ENCODE measurements at regions not wholly inside any gene's neighbourhood (a gene's known extent, or its start where the extent isn't known, plus 50 kb on each side); places are given as distances from the start of the nearest gene placed in this dataset.
A peak's percentile ranks its signal among the peaks of the same experiment; 100 is the strongest.

DNA sequence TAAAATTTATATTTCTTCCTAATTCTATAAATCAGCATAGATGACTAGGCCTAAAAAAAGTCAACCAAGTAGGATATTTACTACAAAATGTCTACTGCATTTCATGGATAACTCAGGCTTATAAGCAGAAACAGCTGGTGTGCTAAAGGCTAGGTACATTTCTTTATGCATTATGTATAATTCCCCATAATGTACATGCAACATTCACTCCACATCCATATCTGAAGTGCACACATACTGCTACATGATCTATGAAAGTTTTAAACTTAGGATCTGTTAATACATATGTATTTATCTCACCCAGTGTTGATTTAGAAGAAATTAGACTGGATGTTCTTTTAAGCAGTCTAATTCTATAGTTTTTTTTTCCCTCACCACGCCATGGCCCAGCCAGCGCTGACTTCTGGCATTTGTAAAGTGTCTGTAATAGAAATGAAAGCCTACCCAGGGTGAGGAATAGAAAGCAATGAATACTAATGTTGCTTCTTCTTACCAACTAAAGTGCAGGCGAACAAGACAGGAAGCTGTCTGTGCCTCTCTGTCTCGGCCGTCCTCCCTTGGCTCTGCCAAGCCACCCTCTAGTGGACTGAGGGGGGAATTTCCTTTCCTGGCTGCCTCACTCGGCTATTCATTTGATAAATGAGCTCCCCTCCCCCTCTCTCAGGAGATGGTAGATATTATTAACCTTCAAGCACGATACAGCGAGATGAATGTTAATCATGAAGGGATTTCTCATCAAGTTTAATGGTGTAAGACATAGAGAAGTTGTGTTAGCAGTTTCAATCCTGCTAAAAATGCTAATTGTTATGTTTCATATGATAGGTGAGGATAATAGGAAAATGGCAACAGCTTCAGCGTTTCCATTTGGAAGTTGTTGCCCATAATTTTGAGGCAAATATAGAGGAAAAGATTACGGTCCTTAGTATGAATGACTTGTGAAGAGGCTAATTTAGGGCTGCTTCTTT is 384.5 kb downstream of the MTX2 start:
- DNase-seq (ENCODE audit: low spot score) = peak; percentile 79
- Histone ChIP-seq H3K27ac (ENCODE audit: low read depth, low read length, poor library complexity, severe bottlenecking) (no peak overlapping the region), H3K9me2 (ENCODE audit: insufficient read depth, low read length) (no peaks in the 10 kb centered on the region), H2AFZ (ENCODE audit: low read length) (peak overlapping the region; percentile 87), H3K4me2 (ENCODE audit: low read length) (peak overlapping the region; percentile 38; the same call in 1 of the 2 replicates), H3K36me3 (ENCODE audit: insufficient read depth, low read length) (no peaks in the 10 kb centered on the region), H4K20me1 (ENCODE audit: insufficient read depth, low read length) (no peaks in the 10 kb centered on the region), H3K4me3 (ENCODE audit: low read depth, low read length, poor library complexity, severe bottlenecking) (no peak overlapping the region), H3K4me1 (ENCODE audit: insufficient read depth, low read length, poor library complexity, severe bottlenecking) (peaks cover 10% of the 10 kb centered on the region), H3K79me2 (ENCODE audit: insufficient read depth, low read depth, low read length) (no peaks in the 10 kb centered on the region), H3K9me3 (ENCODE audit: low read length) (no peaks in the 10 kb centered on the region)
- ChIA-PET POLR2A (interaction anchor here (0.5 to 1.0 kb wide), 5 partner anchors 22 to 522 kb away, joined by 3 to 5 read pairs (median 3); no protein-coding TSS in a partner anchor), CTCF (ENCODE audit: unreplicated experiment) (interaction anchor here (0.6 kb wide), 1 partner anchor 276 kb away, joined by 3 read pairs; no protein-coding TSS in a partner anchor)
- no peak for TF ChIP-seq EZH2phosphoT487 (IDR thresholded peaks at IDR 0.05; ENCODE audit: borderline replicate concordance, low read depth, low read length)
- TF ChIP-seq, protein P1, sequence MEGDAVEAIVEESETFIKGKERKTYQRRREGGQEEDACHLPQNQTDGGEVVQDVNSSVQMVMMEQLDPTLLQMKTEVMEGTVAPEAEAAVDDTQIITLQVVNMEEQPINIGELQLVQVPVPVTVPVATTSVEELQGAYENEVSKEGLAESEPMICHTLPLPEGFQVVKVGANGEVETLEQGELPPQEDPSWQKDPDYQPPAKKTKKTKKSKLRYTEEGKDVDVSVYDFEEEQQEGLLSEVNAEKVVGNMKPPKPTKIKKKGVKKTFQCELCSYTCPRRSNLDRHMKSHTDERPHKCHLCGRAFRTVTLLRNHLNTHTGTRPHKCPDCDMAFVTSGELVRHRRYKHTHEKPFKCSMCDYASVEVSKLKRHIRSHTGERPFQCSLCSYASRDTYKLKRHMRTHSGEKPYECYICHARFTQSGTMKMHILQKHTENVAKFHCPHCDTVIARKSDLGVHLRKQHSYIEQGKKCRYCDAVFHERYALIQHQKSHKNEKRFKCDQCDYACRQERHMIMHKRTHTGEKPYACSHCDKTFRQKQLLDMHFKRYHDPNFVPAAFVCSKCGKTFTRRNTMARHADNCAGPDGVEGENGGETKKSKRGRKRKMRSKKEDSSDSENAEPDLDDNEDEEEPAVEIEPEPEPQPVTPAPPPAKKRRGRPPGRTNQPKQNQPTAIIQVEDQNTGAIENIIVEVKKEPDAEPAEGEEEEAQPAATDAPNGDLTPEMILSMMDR (conservative IDR thresholded peaks at IDR 0.05; ENCODE audit: low read length) = peak; percentile 85
- BruUV-seq (replicated peaks) = no TSS peak
- intact Hi-C loops (cut with micrococcal nuclease; ENCODE audit: unreplicated experiment) = loop anchor here (2.0 to 10.0 kb wide), 3 partner anchors 159 to 491 kb away; no protein-coding TSS in a partner anchor

DNA sequence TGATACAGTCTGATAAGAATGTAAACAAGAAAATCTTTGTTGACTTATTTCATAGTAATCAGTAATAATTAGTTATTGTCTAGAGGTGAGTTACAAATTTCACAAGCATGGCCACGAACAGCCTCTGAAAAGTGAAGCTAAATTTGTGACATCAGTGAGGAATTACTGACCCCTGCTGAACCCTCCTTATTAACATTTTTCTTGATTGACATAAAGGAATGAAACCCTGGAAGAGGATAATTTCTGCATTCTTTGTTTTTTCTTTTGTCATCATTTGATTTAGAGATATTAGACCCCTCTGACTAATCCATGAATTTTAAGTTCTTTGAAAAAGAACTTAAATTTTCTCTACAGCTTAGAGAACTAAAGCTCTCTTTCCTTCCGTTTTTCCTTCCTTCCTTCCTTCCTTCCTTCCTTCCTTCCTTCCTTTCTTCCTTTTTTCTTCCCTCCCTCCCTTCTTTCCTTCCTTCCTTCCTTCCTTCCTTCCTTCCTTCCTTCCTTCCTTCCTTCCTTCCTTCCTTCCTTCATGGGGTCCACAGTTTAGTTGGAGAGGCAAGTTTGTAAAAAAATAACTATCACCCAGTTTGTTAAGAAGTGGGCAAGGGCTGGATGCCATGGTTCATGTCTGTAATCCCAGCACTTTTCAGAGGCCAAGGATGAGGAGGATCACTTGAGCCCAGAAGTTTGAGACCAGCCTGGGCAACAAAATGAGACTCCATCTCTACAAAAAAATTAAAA is 387.0 kb downstream of the MTX2 start:
- ChIA-PET CTCF (ENCODE audit: unreplicated experiment) (no interaction called here), POLR2A (interaction anchor here (0.6 to 0.7 kb wide), 3 partner anchors 209 to 1180 kb away, joined by 4 read pairs; no protein-coding TSS in a partner anchor)
- no peak overlapping the region for H3K4me2 ChIP-seq (ENCODE audit: low read length)
- H3K4me1 ChIP-seq (ENCODE audit: insufficient read depth, low read length, poor library complexity, severe bottlenecking) = peaks cover 10% of the 10 kb centered on the region
- TF ChIP-seq EZH2phosphoT487 (IDR thresholded peaks at IDR 0.05; ENCODE audit: borderline replicate concordance, low read depth, low read length) = no peak
- TF ChIP-seq, protein P1 (conservative IDR thresholded peaks at IDR 0.05; ENCODE audit: low read length) = no peak
- no peaks in the 10 kb centered on the region for H3K9me3 ChIP-seq (ENCODE audit: low read length)
- no peak overlapping the region for H3K4me3 ChIP-seq (ENCODE audit: low read depth, low read length, poor library complexity, severe bottlenecking)
- intact Hi-C loops (cut with micrococcal nuclease; ENCODE audit: unreplicated experiment) = loop anchor here (10.0 kb wide), 1 partner anchor 489 kb away; no protein-coding TSS in a partner anchor
- no peaks in the 10 kb centered on the region for H4K20me1 ChIP-seq (ENCODE audit: insufficient read depth, low read length)
- no peak overlapping the region for H2AFZ ChIP-seq (ENCODE audit: low read length)
- no peaks in the 10 kb centered on the region for H3K79me2 ChIP-seq (ENCODE audit: insufficient read depth, low read depth, low read length)
- no peaks in the 10 kb centered on the region for H3K36me3 ChIP-seq (ENCODE audit: insufficient read depth, low read length)
- no peaks in the 10 kb centered on the region for H3K9me2 ChIP-seq (ENCODE audit: insufficient read depth, low read length)
- BruUV-seq (replicated peaks) = no TSS peak
- DNase-seq (ENCODE audit: low spot score) = no peak
- no peak overlapping the region for H3K27ac ChIP-seq (ENCODE audit: low read depth, low read length, poor library complexity, severe bottlenecking)
